Panc1 (cell line): ENCODE measurements at regions not wholly inside any gene's neighbourhood (a gene's known extent, or its start where the extent isn't known, plus 50 kb on each side); places are given as distances from the start of the nearest gene placed in this dataset.

Experiments used
- ATAC-seq: fragments of 200-7000 bp; cut with Tn5 transposase; 2 replicates; pipeline ENCODE4 v1.9.1; 2020; ENCODE audit warnings: mild to moderate bottlenecking, moderate library complexity
- BruUV-seq: library from RNA; stranded (reverse); fragments of 400-500 nt; replicated peaks from 2 replicates; lab custom pipeline; 2021; lab: Mats Ljungman, UMichigan
- CTCF ChIA-PET: fragments of 300-600 bp; sonication (Branson Sonifier 250); formaldehyde crosslinking; loops from one replicate; lab custom pipeline; 2022; ENCODE audit warnings: antibody characterized with exemption; lab: Charles Lee
- POLR2A ChIA-PET: fragments of 300-600 bp; sonication (Branson Sonifier 250); formaldehyde crosslinking; loops from one replicate; lab custom pipeline; 2022; ENCODE audit warnings: antibody characterized with exemption; lab: Charles Lee
- DNase-seq: peaks from one replicate; pipeline ENCODE4 v3.0.0-alpha.2; 2010; ENCODE audit warnings: low read depth, low spot score
- H3K27ac ChIP-seq: 2 replicates; pipeline ENCODE4 v1.5.1; 2011; ENCODE audit warnings: mild to moderate bottlenecking, low read length, inconsistent platforms
- H3K27me3 ChIP-seq: fragments of 200-500 bp; sonication (Bioruptor generic); 2 replicates; pipeline ENCODE4 v1.6.0; 2014; ENCODE audit warnings: low read length, inconsistent platforms; ENCODE audit not compliant: control insufficient read depth, insufficient read depth
- H3K36me3 ChIP-seq: fragments of 200-500 bp; sonication (Bioruptor generic); 2 replicates; pipeline ENCODE4 v1.5.1; 2014; ENCODE audit warnings: inconsistent platforms, mild to moderate bottlenecking, low read length, moderate library complexity; ENCODE audit not compliant: control insufficient read depth, insufficient read depth
- H3K4me1 ChIP-seq: 2 replicates; pipeline ENCODE4 v1.5.1; 2011; ENCODE audit warnings: inconsistent platforms, mild to moderate bottlenecking, low read length, moderate library complexity; ENCODE audit not compliant: control insufficient read depth, insufficient read depth
- H3K4me3 ChIP-seq, 2 experiments: 2 replicates each; pipeline ENCODE4 v1.5.1; 2011 to 2012; ENCODE audit warnings: low read depth in 2 of 2, low read length in 2 of 2, mild to moderate bottlenecking in 2 of 2, inconsistent platforms in 1 of 2, moderate library complexity in 1 of 2
- H3K9me3 ChIP-seq: fragments of 200-500 bp; sonication (Bioruptor generic); 2 replicates; pipeline ENCODE4 v1.5.1; 2014; ENCODE audit warnings: low read depth, mild to moderate bottlenecking, inconsistent platforms, low read length, moderate library complexity; ENCODE audit not compliant: control insufficient read depth, insufficient read depth
- POLR2AphosphoS5 ChIP-seq: IDR thresholded peaks from 2 replicates; pipeline ENCODE4 v1.6.1; 2012; ENCODE audit warnings: mild to moderate bottlenecking, low read depth, low read length, moderate library complexity
- SIN3A ChIP-seq: IDR thresholded peaks from 2 replicates; pipeline ENCODE4 v1.6.1; 2012; ENCODE audit warnings: low read depth, mild to moderate bottlenecking, low read length, moderate library complexity, borderline replicate concordance; ENCODE audit not compliant: insufficient read depth
- TCF7L2 ChIP-seq: IDR thresholded peaks from 2 replicates; pipeline ENCODE4 v1.6.1; 2011; ENCODE audit warnings: mild to moderate bottlenecking, low read depth, low read length, inconsistent platforms
- in situ Hi-C: cut with HindIII; loops from 2 replicates; pipeline ENCODE4 v1.10.0; 2016; ENCODE audit warnings: low sequenced_read_pairs, low pct_unique_long_range_greater_than_20kb
- intact Hi-C: fragments of 100-400 bp; cut with micrococcal nuclease; formaldehyde crosslinking; loops from one replicate; pipeline ENCODE4 v1.10.0; 2022; ENCODE audit not compliant: unreplicated experiment
- TF ChIP-seq, protein P1 (sequence below): fragments of 450-650 bp; IDR thresholded peaks from 2 replicates; pipeline ENCODE4 v1.5.1; 2017; ENCODE audit warnings: mild to moderate bottlenecking
- TF ChIP-seq, protein P2 (sequence below), 2 experiments: IDR thresholded peaks; 2 replicates each; pipeline ENCODE4 v1.6.1; 2011 to 2012; ENCODE audit warnings: low read depth in 2 of 2, control low read depth in 1 of 2, low read length in 1 of 2, mild to moderate bottlenecking in 1 of 2, moderate library complexity in 1 of 2; ENCODE audit not compliant: insufficient read depth in 1 of 2

GRCh38 chr6:48307573-48307972 is 196.6 kb upstream of the PTCHD4 start:
- H3K27ac ChIP-seq, result no peak overlapping the region
- no peaks in the 10 kb centered on the region for H3K9me3 ChIP-seq
- DNase-seq (no peak), ATAC-seq (no peak)
- H3K4me1 ChIP-seq, result no peaks in the 10 kb centered on the region
- intact Hi-C loops, result no loop called here
- POLR2A ChIA-PET, result no interaction called here
- H3K4me3 ChIP-seq, result no peak overlapping the region
- H3K27me3 ChIP-seq, result no peaks in the 10 kb centered on the region
- in situ Hi-C loops, result no loop called here
- H3K36me3 ChIP-seq, result no peaks in the 10 kb centered on the region
- BruUV-seq, result no TSS peak
- TF ChIP-seq, protein P1, sequence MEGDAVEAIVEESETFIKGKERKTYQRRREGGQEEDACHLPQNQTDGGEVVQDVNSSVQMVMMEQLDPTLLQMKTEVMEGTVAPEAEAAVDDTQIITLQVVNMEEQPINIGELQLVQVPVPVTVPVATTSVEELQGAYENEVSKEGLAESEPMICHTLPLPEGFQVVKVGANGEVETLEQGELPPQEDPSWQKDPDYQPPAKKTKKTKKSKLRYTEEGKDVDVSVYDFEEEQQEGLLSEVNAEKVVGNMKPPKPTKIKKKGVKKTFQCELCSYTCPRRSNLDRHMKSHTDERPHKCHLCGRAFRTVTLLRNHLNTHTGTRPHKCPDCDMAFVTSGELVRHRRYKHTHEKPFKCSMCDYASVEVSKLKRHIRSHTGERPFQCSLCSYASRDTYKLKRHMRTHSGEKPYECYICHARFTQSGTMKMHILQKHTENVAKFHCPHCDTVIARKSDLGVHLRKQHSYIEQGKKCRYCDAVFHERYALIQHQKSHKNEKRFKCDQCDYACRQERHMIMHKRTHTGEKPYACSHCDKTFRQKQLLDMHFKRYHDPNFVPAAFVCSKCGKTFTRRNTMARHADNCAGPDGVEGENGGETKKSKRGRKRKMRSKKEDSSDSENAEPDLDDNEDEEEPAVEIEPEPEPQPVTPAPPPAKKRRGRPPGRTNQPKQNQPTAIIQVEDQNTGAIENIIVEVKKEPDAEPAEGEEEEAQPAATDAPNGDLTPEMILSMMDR, result no peak
- TF ChIP-seq SIN3A, result no peak
- TF ChIP-seq, protein P2, sequence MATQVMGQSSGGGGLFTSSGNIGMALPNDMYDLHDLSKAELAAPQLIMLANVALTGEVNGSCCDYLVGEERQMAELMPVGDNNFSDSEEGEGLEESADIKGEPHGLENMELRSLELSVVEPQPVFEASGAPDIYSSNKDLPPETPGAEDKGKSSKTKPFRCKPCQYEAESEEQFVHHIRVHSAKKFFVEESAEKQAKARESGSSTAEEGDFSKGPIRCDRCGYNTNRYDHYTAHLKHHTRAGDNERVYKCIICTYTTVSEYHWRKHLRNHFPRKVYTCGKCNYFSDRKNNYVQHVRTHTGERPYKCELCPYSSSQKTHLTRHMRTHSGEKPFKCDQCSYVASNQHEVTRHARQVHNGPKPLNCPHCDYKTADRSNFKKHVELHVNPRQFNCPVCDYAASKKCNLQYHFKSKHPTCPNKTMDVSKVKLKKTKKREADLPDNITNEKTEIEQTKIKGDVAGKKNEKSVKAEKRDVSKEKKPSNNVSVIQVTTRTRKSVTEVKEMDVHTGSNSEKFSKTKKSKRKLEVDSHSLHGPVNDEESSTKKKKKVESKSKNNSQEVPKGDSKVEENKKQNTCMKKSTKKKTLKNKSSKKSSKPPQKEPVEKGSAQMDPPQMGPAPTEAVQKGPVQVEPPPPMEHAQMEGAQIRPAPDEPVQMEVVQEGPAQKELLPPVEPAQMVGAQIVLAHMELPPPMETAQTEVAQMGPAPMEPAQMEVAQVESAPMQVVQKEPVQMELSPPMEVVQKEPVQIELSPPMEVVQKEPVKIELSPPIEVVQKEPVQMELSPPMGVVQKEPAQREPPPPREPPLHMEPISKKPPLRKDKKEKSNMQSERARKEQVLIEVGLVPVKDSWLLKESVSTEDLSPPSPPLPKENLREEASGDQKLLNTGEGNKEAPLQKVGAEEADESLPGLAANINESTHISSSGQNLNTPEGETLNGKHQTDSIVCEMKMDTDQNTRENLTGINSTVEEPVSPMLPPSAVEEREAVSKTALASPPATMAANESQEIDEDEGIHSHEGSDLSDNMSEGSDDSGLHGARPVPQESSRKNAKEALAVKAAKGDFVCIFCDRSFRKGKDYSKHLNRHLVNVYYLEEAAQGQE (IDR thresholded peaks at IDR 0.05; ENCODE audit: insufficient read depth in 1 of 2, low read depth in 2 of 2, low read length in 1 of 2), result no peak
- TF ChIP-seq POLR2AphosphoS5, result no peak
- no peak for TF ChIP-seq TCF7L2
- CTCF ChIA-PET, result no interaction called here

- intact Hi-C loops, result no loop called here
- BruUV-seq, result no TSS peak
- no peaks in the 10 kb centered on the region for H3K4me1 ChIP-seq
- no peaks in the 10 kb centered on the region for H3K27me3 ChIP-seq
- no peaks in the 10 kb centered on the region for H3K9me3 ChIP-seq
- ChIA-PET CTCF (no interaction called here), POLR2A (no interaction called here)
- no peak overlapping the region for H3K4me3 ChIP-seq
- no peak for TF ChIP-seq TCF7L2
- TF ChIP-seq SIN3A, result no peak
- TF ChIP-seq, protein P2 (IDR thresholded peaks at IDR 0.05; ENCODE audit: insufficient read depth in 1 of 2, low read depth in 2 of 2, low read length in 1 of 2), result no peak
- TF ChIP-seq, protein P1, result no peak
- no peak overlapping the region for H3K27ac ChIP-seq
- no peaks in the 10 kb centered on the region for H3K36me3 ChIP-seq
- ATAC-seq, result no peak
- no peak for DNase-seq
- in situ Hi-C loops, result no loop called here
These were observed 179.6 kb upstream of the PTCHD4 start for GRCh38 chr6:48290595-48290994.
